Trophoblast cell (in vitro differentiated cells and primary cell): ENCODE measurements at regions not wholly inside any gene's neighbourhood (a gene's known extent, or its start where the extent isn't known, plus 50 kb on each side); places are given as distances from the start of the nearest gene placed in this dataset.

ENCODE experiments used
- DNase-seq, 2 donors: peaks; one replicate each; pipeline ENCODE4 v3.0.0-alpha.2; 2016
- H2AFZ ChIP-seq: 2 replicates; pipeline ENCODE4 v1.6.1; 2013; ENCODE audit warnings: low read length, moderate library complexity, mild to moderate bottlenecking; ENCODE audit not compliant: insufficient read depth, poor library complexity
- H2AK5ac ChIP-seq: 2 replicates; pipeline ENCODE4 v1.6.1; 2013; ENCODE audit warnings: mild to moderate bottlenecking, low read length
- H2BK120ac ChIP-seq: 2 replicates; pipeline ENCODE4 v1.6.1; 2013; ENCODE audit warnings: low read length, mild to moderate bottlenecking, moderate library complexity; ENCODE audit not compliant: insufficient read depth, poor library complexity
- H2BK12ac ChIP-seq: 2 replicates; pipeline ENCODE4 v1.6.1; 2013; ENCODE audit warnings: mild to moderate bottlenecking, low read length, moderate library complexity
- H2BK5ac ChIP-seq: 2 replicates; pipeline ENCODE4 v1.6.1; 2013; ENCODE audit warnings: low read length, low read depth, moderate library complexity, mild to moderate bottlenecking; ENCODE audit not compliant: poor library complexity
- H3K14ac ChIP-seq: 2 replicates; pipeline ENCODE4 v1.6.1; 2013; ENCODE audit warnings: mild to moderate bottlenecking, low read length
- H3K18ac ChIP-seq: 2 replicates; pipeline ENCODE4 v1.6.1; 2013; ENCODE audit warnings: mild to moderate bottlenecking, low read length
- H3K23ac ChIP-seq: 2 replicates; pipeline ENCODE4 v1.6.1; 2013; ENCODE audit warnings: low read length
- H3K27ac ChIP-seq: 2 replicates; pipeline ENCODE4 v1.5.1; 2013; ENCODE audit warnings: low read depth, mild to moderate bottlenecking, inconsistent platforms, low read length, moderate library complexity
- H3K27me3 ChIP-seq: 2 replicates; pipeline ENCODE4 v1.6.1; 2013; ENCODE audit warnings: inconsistent platforms, mild to moderate bottlenecking, low read length, moderate library complexity; ENCODE audit not compliant: insufficient read depth
- H3K36me3 ChIP-seq, 2 experiments: 1 replicate in 1 of 2; 2 replicates in 1 of 2; pipeline ENCODE4 v1.6.1; 2013; ENCODE audit warnings: low read length in 2 of 2, mild to moderate bottlenecking in 2 of 2, moderate library complexity in 1 of 2; ENCODE audit not compliant: insufficient read depth in 2 of 2, control insufficient read depth in 1 of 2
- H3K4ac ChIP-seq: 2 replicates; pipeline ENCODE4 v1.6.1; 2013; ENCODE audit warnings: low read depth, mild to moderate bottlenecking, low read length, moderate library complexity
- H3K4me1 ChIP-seq, 2 experiments: 1 replicate in 1 of 2; 2 replicates in 1 of 2; pipeline ENCODE4 v1.6.1; 2013; ENCODE audit warnings: low read length in 2 of 2, mild to moderate bottlenecking in 2 of 2, moderate library complexity in 1 of 2; ENCODE audit not compliant: insufficient read depth in 2 of 2, control insufficient read depth in 1 of 2
- H3K4me2 ChIP-seq: 2 replicates; pipeline ENCODE4 v1.6.1; 2013; ENCODE audit warnings: inconsistent platforms, mild to moderate bottlenecking, low read length, moderate library complexity
- H3K4me3 ChIP-seq: 2 replicates; pipeline ENCODE4 v1.5.1; 2013; ENCODE audit warnings: mild to moderate bottlenecking, low read depth, low read length, inconsistent platforms
- H3K79me1 ChIP-seq: one replicate; pipeline ENCODE4 v1.6.1; 2013; ENCODE audit warnings: low read length
- H3K79me2 ChIP-seq: 2 replicates; pipeline ENCODE4 v1.6.1; 2013; ENCODE audit warnings: low read length, mild to moderate bottlenecking; ENCODE audit not compliant: control insufficient read depth, insufficient read depth, poor library complexity
- H3K9ac ChIP-seq: 2 replicates; pipeline ENCODE4 v1.6.1; 2013; ENCODE audit warnings: mild to moderate bottlenecking, low read length
- H3K9me3 ChIP-seq: 2 replicates; pipeline ENCODE4 v1.6.1; 2013; ENCODE audit warnings: low read depth, mild to moderate bottlenecking, control low read depth, inconsistent platforms, low read length; ENCODE audit not compliant: insufficient read depth
- H4K12ac ChIP-seq: 2 replicates; pipeline ENCODE4 v1.6.1; 2013; ENCODE audit warnings: low read depth, mild to moderate bottlenecking, low read length, moderate library complexity
- H4K8ac ChIP-seq: 2 replicates; pipeline ENCODE4 v1.6.1; 2013; ENCODE audit warnings: low read depth, mild to moderate bottlenecking, low read length, moderate library complexity
- H4K91ac ChIP-seq: one replicate; pipeline ENCODE4 v1.6.1; 2013; ENCODE audit warnings: low read depth, mild to moderate bottlenecking, low read length, moderate library complexity
- WGBS: extraction: QIAGEN DNeasy Blood & Tissue Kit; methylation state at CpG from one replicate; pipeline ENCODE4 v1.1.7; 2013; ENCODE audit warnings: missing lambda C conversion rate; ENCODE audit not compliant: insufficient read length, insufficient coverage; ENCODE audit errors: extremely low coverage; 5-methylcytosine and 5-hydroxymethylcytosine counted together

DNA sequence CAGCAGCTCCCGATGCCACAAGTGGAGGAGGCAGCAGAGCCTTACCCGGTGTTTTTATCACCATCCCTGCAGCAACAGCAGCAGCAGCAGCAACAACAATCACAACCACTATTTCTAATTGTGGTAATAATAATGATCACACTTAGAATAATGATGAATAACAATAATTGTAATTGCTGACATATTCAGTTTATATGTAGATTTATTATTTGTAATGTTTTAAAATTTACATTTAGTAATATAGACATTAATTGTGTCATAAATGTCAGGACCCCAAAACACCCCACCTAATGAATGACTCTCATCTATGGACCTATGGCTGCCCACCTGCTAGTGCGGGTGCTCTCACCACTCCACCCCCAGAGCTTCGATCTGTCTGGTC lies 170.0 kb downstream of the AHSP start:
- H3K27ac ChIP-seq = no peak overlapping the region
- no peak overlapping the region for H3K23ac ChIP-seq
- H3K4ac ChIP-seq = no peak overlapping the region
- no peak for DNase-seq
- H3K36me3 ChIP-seq = peaks cover 1 to 3% of the 10 kb centered on the region in 2 experiments
- no peak overlapping the region for H3K18ac ChIP-seq
- no peaks in the 10 kb centered on the region for H3K4me1 ChIP-seq
- no peak overlapping the region for H2BK5ac ChIP-seq
- H4K8ac ChIP-seq = no peak overlapping the region
- H4K91ac ChIP-seq = no peak overlapping the region
- WGBS = no CpG with 5 or more reads among the region's 4 CpGs
- no peak overlapping the region for H2BK120ac ChIP-seq
- no peak overlapping the region for H2BK12ac ChIP-seq
- no peak overlapping the region for H2AK5ac ChIP-seq
- H3K27me3 ChIP-seq = no peaks in the 10 kb centered on the region
- H3K79me1 ChIP-seq = peaks cover 4% of the 10 kb centered on the region
- no peak overlapping the region for H2AFZ ChIP-seq
- H4K12ac ChIP-seq = no peak overlapping the region
- H3K4me3 ChIP-seq = no peak overlapping the region
- H3K9me3 ChIP-seq = peaks cover 9% of the 10 kb centered on the region
- H3K79me2 ChIP-seq = peaks cover 4% of the 10 kb centered on the region
- H3K14ac ChIP-seq = no peak overlapping the region
- no peak overlapping the region for H3K9ac ChIP-seq
- no peak overlapping the region for H3K4me2 ChIP-seq

DNA sequence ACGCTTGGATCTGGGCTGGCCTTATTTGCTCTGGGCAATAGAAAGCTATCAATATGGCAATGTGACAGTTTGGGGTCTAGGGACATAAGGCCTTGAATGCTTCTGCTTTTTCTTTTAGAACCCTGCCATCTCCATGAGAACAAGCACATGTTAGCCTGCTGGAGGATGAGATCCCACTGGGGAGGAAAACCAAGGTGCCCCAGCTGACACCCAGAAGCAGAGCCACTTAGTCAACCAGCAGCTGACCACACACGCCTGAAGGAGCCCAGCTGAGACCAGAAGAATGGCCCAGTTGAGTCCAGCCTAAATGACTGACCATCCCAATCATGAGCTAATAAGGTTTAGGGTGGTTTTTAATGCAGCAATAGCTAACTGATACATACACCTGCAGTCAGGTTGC lies 171.2 kb downstream of the AHSP start:
- Histone ChIP-seq H3K23ac (no peak overlapping the region), H3K4ac (no peak overlapping the region), H3K79me2 (peaks cover 4% of the 10 kb centered on the region), H3K4me1 (no peaks in the 10 kb centered on the region), H2BK120ac (no peak overlapping the region), H3K9me3 (peaks cover 7% of the 10 kb centered on the region), H3K27ac (no peak overlapping the region), H2AFZ (no peak overlapping the region), H3K9ac (no peak overlapping the region), H3K4me3 (no peak overlapping the region), H3K14ac (no peak overlapping the region), H2BK5ac (no peak overlapping the region), H3K79me1 (peaks cover 4% of the 10 kb centered on the region), H2AK5ac (no peak overlapping the region), H4K91ac (no peak overlapping the region), H4K12ac (no peak overlapping the region), H2BK12ac (no peak overlapping the region), H4K8ac (no peak overlapping the region), H3K18ac (no peak overlapping the region), H3K36me3 (peaks cover 13 to 14% of the 10 kb centered on the region in 2 experiments), H3K27me3 (no peaks in the 10 kb centered on the region), H3K4me2 (no peak overlapping the region)
- no CpG with 5 or more reads among the region's 2 CpGs for WGBS
- DNase-seq = no peak

DNA sequence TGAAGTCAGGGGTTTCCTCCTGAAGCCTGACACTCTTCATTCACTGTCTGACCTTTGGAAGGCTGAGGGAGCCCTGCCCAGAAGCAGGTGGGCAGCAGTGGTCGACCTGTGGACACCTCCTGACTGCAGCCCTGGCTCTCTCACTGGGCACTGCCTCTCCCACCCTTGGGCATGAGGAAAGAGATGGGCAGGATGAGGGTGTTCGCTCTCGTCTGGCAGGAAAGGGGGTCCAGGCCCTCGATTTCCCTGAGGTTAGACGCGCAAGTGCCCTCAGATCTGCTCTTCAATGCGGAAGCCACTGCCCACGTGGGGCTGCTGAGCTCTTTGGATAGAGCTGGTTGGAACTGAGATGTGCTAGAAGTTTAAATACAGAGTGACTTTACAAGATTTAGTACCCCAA lies 171.9 kb downstream of the AHSP start:
- no peak overlapping the region for H4K8ac ChIP-seq
- H3K9ac ChIP-seq = no peak overlapping the region
- DNase-seq = no peak
- H3K36me3 ChIP-seq = peaks cover 20% of the 10 kb centered on the region in 2 experiments
- H4K91ac ChIP-seq = no peak overlapping the region
- no peak overlapping the region for H3K27ac ChIP-seq
- H3K4ac ChIP-seq = no peak overlapping the region
- H2BK120ac ChIP-seq = no peak overlapping the region
- H3K4me2 ChIP-seq = no peak overlapping the region
- WGBS = no CpG with 5 or more reads among the region's 8 CpGs
- no peak overlapping the region for H2BK5ac ChIP-seq
- H3K4me1 ChIP-seq = no peaks in the 10 kb centered on the region
- no peak overlapping the region for H2AK5ac ChIP-seq
- no peak overlapping the region for H2BK12ac ChIP-seq
- peaks cover 4% of the 10 kb centered on the region for H3K79me2 ChIP-seq
- H4K12ac ChIP-seq = no peak overlapping the region
- no peak overlapping the region for H3K14ac ChIP-seq
- no peak overlapping the region for H3K18ac ChIP-seq
- no peak overlapping the region for H3K4me3 ChIP-seq
- H2AFZ ChIP-seq = no peak overlapping the region
- H3K9me3 ChIP-seq = peaks cover 5% of the 10 kb centered on the region
- no peaks in the 10 kb centered on the region for H3K27me3 ChIP-seq
- peaks cover 4% of the 10 kb centered on the region for H3K79me1 ChIP-seq
- H3K23ac ChIP-seq = no peak overlapping the region

DNA sequence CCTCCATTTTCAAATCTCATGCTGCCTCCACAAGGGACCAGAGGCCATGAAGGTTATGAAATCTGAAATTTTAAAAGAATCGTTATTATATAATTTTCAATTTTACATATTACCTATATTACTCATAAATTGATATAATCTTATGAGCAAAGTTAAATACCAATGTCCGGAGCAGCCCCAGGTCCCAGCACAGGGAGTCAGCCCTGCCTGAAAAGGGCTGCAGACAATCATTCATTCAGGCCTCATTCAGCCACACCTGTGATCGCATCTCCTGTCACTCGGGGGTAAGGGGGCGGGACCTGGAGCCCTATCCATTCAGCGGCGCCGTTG lies 172.5 kb downstream of the AHSP start:
- WGBS = no CpG with 5 or more reads among the region's 8 CpGs
- H2BK5ac ChIP-seq = no peak overlapping the region
- no peaks in the 10 kb centered on the region for H3K27me3 ChIP-seq
- no peaks in the 10 kb centered on the region for H3K4me1 ChIP-seq
- H2BK120ac ChIP-seq = no peak overlapping the region
- H3K9me3 ChIP-seq = peaks cover 5% of the 10 kb centered on the region
- no peak overlapping the region for H2AFZ ChIP-seq
- H3K4ac ChIP-seq = no peak overlapping the region
- H4K12ac ChIP-seq = no peak overlapping the region
- H3K14ac ChIP-seq = no peak overlapping the region
- peak overlapping the region; percentile 83 for H3K4me3 ChIP-seq
- no peak overlapping the region for H2BK12ac ChIP-seq
- H3K23ac ChIP-seq = no peak overlapping the region
- no peak overlapping the region for H4K8ac ChIP-seq
- H2AK5ac ChIP-seq = no peak overlapping the region
- no peak overlapping the region for H3K27ac ChIP-seq
- H3K9ac ChIP-seq = no peak overlapping the region
- H3K4me2 ChIP-seq = peak overlapping the region; percentile 76
- peaks cover 4% of the 10 kb centered on the region for H3K79me1 ChIP-seq
- no peak overlapping the region for H3K18ac ChIP-seq
- H3K79me2 ChIP-seq = peaks cover 4% of the 10 kb centered on the region
- DNase-seq = no peak
- H3K36me3 ChIP-seq = peaks cover 26% of the 10 kb centered on the region in 2 experiments
- no peak overlapping the region for H4K91ac ChIP-seq
